ENCODE measurements at regions not wholly inside any gene's neighbourhood (a gene's known extent, or its start where the extent isn't known, plus 50 kb on each side); places are given as distances from the start of the nearest gene placed in this dataset.

DNA sequence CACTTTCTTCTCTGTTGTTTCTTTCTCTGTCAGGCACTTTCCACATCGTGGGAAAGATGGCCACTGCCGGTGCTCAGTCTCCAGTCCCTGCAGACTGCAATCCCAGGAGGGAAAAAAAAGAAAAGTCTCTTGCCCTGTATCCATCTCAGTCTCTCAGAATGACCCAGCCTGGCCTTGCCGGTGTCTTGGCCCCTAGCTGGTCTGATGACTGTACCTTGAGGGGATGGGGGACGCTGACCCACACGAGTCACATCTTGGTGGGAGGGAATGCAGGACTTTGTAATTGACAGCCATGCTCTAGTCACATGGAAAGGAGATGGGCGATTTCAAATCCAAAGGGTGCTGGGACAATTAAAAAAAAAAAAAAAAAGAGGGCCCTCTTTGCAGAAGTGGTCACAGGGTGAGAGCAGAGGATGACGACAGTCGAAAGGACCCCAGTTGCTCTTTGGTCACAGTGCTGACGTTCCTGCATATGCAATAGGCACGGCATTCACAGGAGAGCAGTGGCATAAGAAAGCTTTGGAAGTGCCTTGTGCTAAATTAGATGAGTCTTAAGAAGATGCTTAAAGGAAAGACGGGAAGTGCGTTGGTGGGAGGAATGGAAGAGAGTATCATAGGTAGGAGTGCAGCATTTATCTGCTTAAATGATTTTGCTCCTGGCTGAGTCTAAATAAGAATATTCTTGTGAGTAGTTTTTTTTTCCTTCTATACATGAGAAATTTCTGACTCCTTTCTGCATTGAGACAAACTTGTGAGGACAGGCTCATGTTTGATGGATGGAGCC lies 63.9 kb upstream of the AKAP12 start (continued):
- TF ChIP-seq, protein P1, sequence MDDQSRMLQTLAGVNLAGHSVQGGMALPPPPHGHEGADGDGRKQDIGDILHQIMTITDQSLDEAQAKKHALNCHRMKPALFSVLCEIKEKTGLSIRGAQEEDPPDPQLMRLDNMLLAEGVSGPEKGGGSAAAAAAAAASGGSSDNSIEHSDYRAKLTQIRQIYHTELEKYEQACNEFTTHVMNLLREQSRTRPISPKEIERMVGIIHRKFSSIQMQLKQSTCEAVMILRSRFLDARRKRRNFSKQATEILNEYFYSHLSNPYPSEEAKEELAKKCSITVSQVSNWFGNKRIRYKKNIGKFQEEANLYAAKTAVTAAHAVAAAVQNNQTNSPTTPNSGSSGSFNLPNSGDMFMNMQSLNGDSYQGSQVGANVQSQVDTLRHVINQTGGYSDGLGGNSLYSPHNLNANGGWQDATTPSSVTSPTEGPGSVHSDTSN (CRISPR knock-in tag; IDR thresholded peaks at IDR 0.05), result no peak
- TF ChIP-seq ZNF274 (IDR thresholded peaks at IDR 0.05; ENCODE audit: low read length) (no peak), ZNF274 (tag by site-specific recombination; IDR thresholded peaks at IDR 0.05; ENCODE audit: borderline replicate concordance) (no peak), MZF1 (tag by site-specific recombination; IDR thresholded peaks at IDR 0.05; ENCODE audit: borderline replicate concordance) (no peak), ZNF133 (tag by site-specific recombination; IDR thresholded peaks at IDR 0.05) (no peak), ZNF10 (tag by site-specific recombination; IDR thresholded peaks at IDR 0.05) (no peak)

DNA sequence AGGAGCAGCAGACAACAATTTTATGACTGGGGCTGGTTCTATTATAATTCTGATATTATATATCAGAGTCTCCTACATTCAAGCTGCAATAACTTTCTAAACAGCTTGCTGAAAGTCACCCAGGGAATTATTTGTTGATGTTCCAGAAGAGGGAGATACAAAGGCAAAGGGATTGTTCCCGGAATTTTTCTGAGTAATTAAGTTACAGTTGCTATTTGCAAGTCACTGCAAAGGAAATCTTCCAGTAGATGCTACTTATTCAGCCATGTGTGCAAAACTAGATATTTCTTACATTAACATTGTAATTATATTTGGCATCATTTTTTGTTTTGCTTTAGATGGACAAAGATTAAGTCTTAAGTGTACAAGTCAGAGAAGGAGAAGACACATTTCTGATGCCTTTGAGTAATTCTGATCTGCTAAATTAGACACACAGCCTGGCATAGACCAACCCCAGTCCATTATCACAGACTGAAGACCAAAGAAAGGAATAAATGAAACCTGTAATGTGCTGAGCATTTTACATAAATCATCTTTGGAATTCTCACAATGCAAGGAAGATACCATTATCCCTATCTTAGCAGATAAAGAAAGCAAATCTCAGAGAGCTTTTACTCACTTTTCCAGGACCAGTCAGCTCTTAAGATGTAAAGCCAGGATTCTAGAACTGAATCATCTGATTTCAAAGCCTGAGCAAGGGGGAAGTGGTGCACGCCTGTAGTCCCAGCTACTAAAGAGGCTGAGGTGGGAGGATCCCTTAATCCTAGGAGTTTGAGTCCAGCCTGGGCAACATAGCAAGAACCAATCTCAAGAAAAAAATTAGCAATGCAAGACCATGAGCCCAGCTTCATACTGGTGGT lies 62.6 kb upstream of the AKAP12 start:
- ChIA-PET POLR2A (interaction anchor here (0.6 kb wide), 1 partner anchor 198 kb away, joined by 6 read pairs; no protein-coding TSS in a partner anchor), CTCF (interaction anchor here (0.6 kb wide), 1 partner anchor 157 kb away, joined by 3 read pairs; no protein-coding TSS in a partner anchor)
- Histone ChIP-seq H3K9me3 (ENCODE audit: control insufficient read depth, insufficient read depth, low read depth, low read length) (no peaks in the 10 kb centered on the region), H3K36me3 (ENCODE audit: control insufficient read depth in 2 of 2, insufficient read depth in 1 of 2, low read length in 2 of 2) (no peaks in the 10 kb centered on the region), H3K4me3 (ENCODE audit: low read depth, low read length) (no peak overlapping the region), H3K27ac (ENCODE audit: extremely low read depth, low read depth, low read length) (no peak overlapping the region), H3K4me1 (ENCODE audit: control insufficient read depth, insufficient read depth, low read length) (no peaks in the 10 kb centered on the region)
- TF ChIP-seq ZNF623 (tag by site-specific recombination; IDR thresholded peaks at IDR 0.05), result peak; percentile 40
- TF ChIP-seq ZNF394 (tag by site-specific recombination; IDR thresholded peaks at IDR 0.05; ENCODE audit: borderline replicate concordance), result no peak

DNA sequence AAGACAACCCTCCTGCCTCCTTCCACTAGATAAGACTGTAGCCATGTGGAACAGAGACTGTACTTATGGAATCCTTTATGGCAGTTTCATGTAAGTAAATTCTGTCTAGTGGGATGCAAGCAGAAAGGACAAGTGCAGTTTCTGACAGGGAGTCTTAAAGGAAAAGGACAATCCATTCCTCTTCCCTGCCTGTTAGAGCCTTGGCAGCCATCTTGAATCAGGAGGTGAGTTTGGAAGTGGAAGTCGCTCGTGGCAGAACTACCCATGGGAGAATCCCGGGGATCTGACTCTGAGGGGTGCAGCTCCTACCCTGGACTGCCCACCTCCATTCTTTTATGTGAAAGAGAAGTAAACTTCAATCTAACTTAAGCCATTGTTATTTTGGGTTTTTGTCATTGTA lies 61.4 kb upstream of the AKAP12 start:
- CTCF ChIA-PET, result interaction anchor here (2.1 kb wide), 1 partner anchor 164 kb away, joined by 4 read pairs; no protein-coding TSS in a partner anchor
- Histone ChIP-seq H3K36me3 (ENCODE audit: control insufficient read depth in 2 of 2, insufficient read depth in 1 of 2, low read length in 2 of 2) (no peaks in the 10 kb centered on the region), H3K4me1 (ENCODE audit: control insufficient read depth, insufficient read depth, low read length) (no peaks in the 10 kb centered on the region), H3K4me3 (ENCODE audit: low read depth, low read length) (no peak overlapping the region), H3K9me3 (ENCODE audit: control insufficient read depth, insufficient read depth, low read depth, low read length) (no peaks in the 10 kb centered on the region), H3K27ac (ENCODE audit: extremely low read depth, low read depth, low read length) (no peak overlapping the region)
- POLR2A ChIA-PET, result no interaction called here
- no peak for TF ChIP-seq FEZF1 (tag by site-specific recombination; IDR thresholded peaks at IDR 0.05)
- TF ChIP-seq GFI1B (tag by site-specific recombination; IDR thresholded peaks at IDR 0.05), result no peak
- TF ChIP-seq, protein P2, sequence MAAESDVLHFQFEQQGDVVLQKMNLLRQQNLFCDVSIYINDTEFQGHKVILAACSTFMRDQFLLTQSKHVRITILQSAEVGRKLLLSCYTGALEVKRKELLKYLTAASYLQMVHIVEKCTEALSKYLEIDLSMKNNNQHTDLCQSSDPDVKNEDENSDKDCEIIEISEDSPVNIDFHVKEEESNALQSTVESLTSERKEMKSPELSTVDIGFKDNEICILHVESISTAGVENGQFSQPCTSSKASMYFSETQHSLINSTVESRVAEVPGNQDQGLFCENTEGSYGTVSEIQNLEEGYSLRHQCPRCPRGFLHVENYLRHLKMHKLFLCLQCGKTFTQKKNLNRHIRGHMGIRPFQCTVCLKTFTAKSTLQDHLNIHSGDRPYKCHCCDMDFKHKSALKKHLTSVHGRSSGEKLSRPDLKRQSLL (tag by site-specific recombination; IDR thresholded peaks at IDR 0.05), result no peak
- TF ChIP-seq RBAK (tag by site-specific recombination; IDR thresholded peaks at IDR 0.05), result no peak
- TF ChIP-seq, protein P3, sequence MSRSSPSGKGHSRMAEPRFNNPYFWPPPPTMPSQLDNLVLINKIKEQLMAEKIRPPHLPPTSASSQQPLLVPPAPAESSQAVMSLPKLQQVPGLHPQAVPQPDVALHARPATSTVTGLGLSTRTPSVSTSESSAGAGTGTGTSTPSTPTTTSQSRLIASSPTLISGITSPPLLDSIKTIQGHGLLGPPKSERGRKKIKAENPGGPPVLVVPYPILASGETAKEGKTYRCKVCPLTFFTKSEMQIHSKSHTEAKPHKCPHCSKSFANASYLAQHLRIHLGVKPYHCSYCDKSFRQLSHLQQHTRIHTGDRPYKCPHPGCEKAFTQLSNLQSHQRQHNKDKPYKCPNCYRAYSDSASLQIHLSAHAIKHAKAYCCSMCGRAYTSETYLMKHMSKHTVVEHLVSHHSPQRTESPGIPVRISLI (tag by site-specific recombination; IDR thresholded peaks at IDR 0.05), result no peak
- no peak for TF ChIP-seq GLI4 (tag by site-specific recombination; IDR thresholded peaks at IDR 0.05)
- TF ChIP-seq ZNF114 (tag by site-specific recombination; IDR thresholded peaks at IDR 0.05), result no peak
- TF ChIP-seq, protein P4, sequence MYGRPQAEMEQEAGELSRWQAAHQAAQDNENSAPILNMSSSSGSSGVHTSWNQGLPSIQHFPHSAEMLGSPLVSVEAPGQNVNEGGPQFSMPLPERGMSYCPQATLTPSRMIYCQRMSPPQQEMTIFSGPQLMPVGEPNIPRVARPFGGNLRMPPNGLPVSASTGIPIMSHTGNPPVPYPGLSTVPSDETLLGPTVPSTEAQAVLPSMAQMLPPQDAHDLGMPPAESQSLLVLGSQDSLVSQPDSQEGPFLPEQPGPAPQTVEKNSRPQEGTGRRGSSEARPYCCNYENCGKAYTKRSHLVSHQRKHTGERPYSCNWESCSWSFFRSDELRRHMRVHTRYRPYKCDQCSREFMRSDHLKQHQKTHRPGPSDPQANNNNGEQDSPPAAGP (tag by site-specific recombination; IDR thresholded peaks at IDR 0.05), result no peak
- TF ChIP-seq, protein P5, sequence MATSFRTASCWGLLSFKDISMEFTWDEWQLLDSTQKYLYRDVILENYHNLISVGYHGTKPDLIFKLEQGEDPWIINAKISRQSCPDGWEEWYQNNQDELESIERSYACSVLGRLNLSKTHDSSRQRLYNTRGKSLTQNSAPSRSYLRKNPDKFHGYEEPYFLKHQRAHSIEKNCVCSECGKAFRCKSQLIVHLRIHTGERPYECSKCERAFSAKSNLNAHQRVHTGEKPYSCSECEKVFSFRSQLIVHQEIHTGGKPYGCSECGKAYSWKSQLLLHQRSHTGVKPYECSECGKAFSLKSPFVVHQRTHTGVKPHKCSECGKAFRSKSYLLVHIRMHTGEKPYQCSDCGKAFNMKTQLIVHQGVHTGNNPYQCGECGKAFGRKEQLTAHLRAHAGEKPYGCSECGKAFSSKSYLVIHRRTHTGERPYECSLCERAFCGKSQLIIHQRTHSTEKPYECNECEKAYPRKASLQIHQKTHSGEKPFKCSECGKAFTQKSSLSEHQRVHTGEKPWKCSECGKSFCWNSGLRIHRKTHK (tag by site-specific recombination; IDR thresholded peaks at IDR 0.05), result no peak

Data from HEK293 (cell line).